Gastroesophageal sphincter (tissue), 3 donors: ENCODE measurements at regions not wholly inside any gene's neighbourhood (a gene's known extent, or its start where the extent isn't known, plus 50 kb on each side); places are given as distances from the start of the nearest gene placed in this dataset.

Experiments used
- CTCF ChIP-seq, 4 experiments: fragments of 200-600 bp in 2 of 4; fragments of 450-650 bp in 2 of 4; sonication (generic) in 1 of 4; IDR thresholded peaks; one replicate each; pipeline ENCODE4 v1.5.1; 2017 to 2019; ENCODE audit warnings: antibody characterized with exemption in 4 of 4, mild to moderate bottlenecking in 2 of 4, moderate library complexity in 2 of 4
- EP300 ChIP-seq: sonication (generic); formaldehyde crosslinking; IDR thresholded peaks from one replicate; pipeline ENCODE4 v1.6.1; 2017; ENCODE audit warnings: antibody characterized with exemption, mild to moderate bottlenecking
- POLR2A ChIP-seq, 2 donors: fragments of 450-650 bp; IDR thresholded peaks; one replicate each; pipeline ENCODE4 v1.6.1; 2017; ENCODE audit warnings: antibody characterized with exemption in 2 of 2, mild to moderate bottlenecking in 2 of 2, moderate library complexity in 1 of 2
- POLR2AphosphoS5 ChIP-seq: sonication (generic); formaldehyde crosslinking; IDR thresholded peaks from one replicate; pipeline ENCODE4 v1.6.1; 2017; ENCODE audit warnings: antibody characterized with exemption

- TF ChIP-seq POLR2A (IDR thresholded peaks at IDR 0.05) = no peak
- TF ChIP-seq CTCF (IDR thresholded peaks at IDR 0.05) = no peak
- no peak for TF ChIP-seq POLR2AphosphoS5
- no peak for TF ChIP-seq EP300
Measured at GRCh38 chr14:62097824-62098223, 335.6 kb downstream of the SNAPC1 start.
